Parathyroid adenoma (tissue), 2 donors: ENCODE measurements at regions not wholly inside any gene's neighbourhood (a gene's known extent, or its start where the extent isn't known, plus 50 kb on each side); places are given as distances from the start of the nearest gene placed in this dataset.

Experiments
- H2AFZ ChIP-seq: fragments of 300-600 bp; sonication (generic); one replicate; pipeline ENCODE4 v1.7.0; 2017; ENCODE audit warnings: antibody characterized with exemption, mild to moderate bottlenecking
- H3K27ac ChIP-seq: fragments of 300-600 bp; sonication (generic); one replicate; pipeline ENCODE4 v1.7.0; 2017
- H3K27me3 ChIP-seq: fragments of 300-600 bp; sonication (generic); one replicate; pipeline ENCODE4 v1.7.0; 2017; ENCODE audit warnings: low read length; ENCODE audit not compliant: control insufficient read depth, insufficient read depth
- H3K36me3 ChIP-seq: fragments of 300-600 bp; sonication (generic); one replicate; pipeline ENCODE4 v1.7.0; 2017; ENCODE audit warnings: low read length; ENCODE audit not compliant: control insufficient read depth, insufficient read depth
- H3K4me1 ChIP-seq: fragments of 300-600 bp; sonication (generic); one replicate; pipeline ENCODE4 v1.7.0; 2017; ENCODE audit warnings: control low read depth
- H3K4me2 ChIP-seq: fragments of 300-600 bp; sonication (generic); one replicate; pipeline ENCODE4 v1.7.0; 2017; ENCODE audit warnings: low read length
- H3K4me3 ChIP-seq: fragments of 300-600 bp; sonication (generic); one replicate; pipeline ENCODE4 v1.7.0; 2017; ENCODE audit warnings: low read depth, low read length
- H3K79me2 ChIP-seq: fragments of 300-600 bp; sonication (generic); one replicate; pipeline ENCODE4 v1.7.0; 2017; ENCODE audit warnings: control low read depth
- H3K9ac ChIP-seq: fragments of 300-600 bp; sonication (generic); one replicate; pipeline ENCODE4 v1.7.0; 2017; ENCODE audit warnings: mild to moderate bottlenecking
- H3K9me3 ChIP-seq: fragments of 300-600 bp; sonication (generic); one replicate; pipeline ENCODE4 v1.7.0; 2017; ENCODE audit warnings: low read length; ENCODE audit not compliant: control insufficient read depth
- CTCF ChIP-seq: fragments of 300-600 bp; sonication (generic); IDR thresholded peaks from one replicate; pipeline ENCODE4 v1.7.0; 2017; ENCODE audit warnings: antibody characterized with exemption, mild to moderate bottlenecking
- donor health status: primary hyperparathyroidism.

GRCh38 chr11:95456714-95457491 lies 225.9 kb upstream of the SESN3 start:
- no peaks in the 10 kb centered on the region for H3K9me3 ChIP-seq
- H3K4me2 ChIP-seq = no peak overlapping the region
- TF ChIP-seq CTCF = no peak
- H3K36me3 ChIP-seq = no peaks in the 10 kb centered on the region
- H3K9ac ChIP-seq = no peak overlapping the region
- H3K79me2 ChIP-seq = no peaks in the 10 kb centered on the region
- H3K4me1 ChIP-seq = peaks cover 3% of the 10 kb centered on the region
- H3K4me3 ChIP-seq = no peak overlapping the region
- no peaks in the 10 kb centered on the region for H3K27me3 ChIP-seq
- no peak overlapping the region for H2AFZ ChIP-seq
- no peak overlapping the region for H3K27ac ChIP-seq

GRCh38 chr11:95455228-95455970 lies 224.4 kb upstream of the SESN3 start:
- no peaks in the 10 kb centered on the region for H3K9me3 ChIP-seq
- TF ChIP-seq CTCF = no peak
- H3K27me3 ChIP-seq = no peaks in the 10 kb centered on the region
- H3K27ac ChIP-seq = no peak overlapping the region
- no peaks in the 10 kb centered on the region for H3K36me3 ChIP-seq
- H3K4me2 ChIP-seq = no peak overlapping the region
- H3K9ac ChIP-seq = no peak overlapping the region
- no peaks in the 10 kb centered on the region for H3K79me2 ChIP-seq
- no peak overlapping the region for H3K4me3 ChIP-seq
- H2AFZ ChIP-seq = no peak overlapping the region
- H3K4me1 ChIP-seq = peaks cover 3% of the 10 kb centered on the region

- H3K9ac ChIP-seq = no peak overlapping the region
- no peak overlapping the region for H3K4me2 ChIP-seq
- H3K27me3 ChIP-seq = no peaks in the 10 kb centered on the region
- no peak for TF ChIP-seq CTCF
- H3K4me1 ChIP-seq = peaks cover 3% of the 10 kb centered on the region
- no peak overlapping the region for H3K27ac ChIP-seq
- no peak overlapping the region for H3K4me3 ChIP-seq
- no peaks in the 10 kb centered on the region for H3K79me2 ChIP-seq
- H2AFZ ChIP-seq = peak overlapping the region; percentile 17
- no peaks in the 10 kb centered on the region for H3K9me3 ChIP-seq
- no peaks in the 10 kb centered on the region for H3K36me3 ChIP-seq
Observed at GRCh38 chr11:95453616-95454171, 222.7 kb upstream of the SESN3 start.

- TF ChIP-seq CTCF = no peak
- H3K4me2 ChIP-seq = no peak overlapping the region
- H2AFZ ChIP-seq = no peak overlapping the region
- H3K36me3 ChIP-seq = no peaks in the 10 kb centered on the region
- no peak overlapping the region for H3K4me3 ChIP-seq
- peaks cover 3% of the 10 kb centered on the region for H3K4me1 ChIP-seq
- H3K9ac ChIP-seq = no peak overlapping the region
- no peaks in the 10 kb centered on the region for H3K27me3 ChIP-seq
- H3K79me2 ChIP-seq = no peaks in the 10 kb centered on the region
- no peak overlapping the region for H3K27ac ChIP-seq
- H3K9me3 ChIP-seq = no peaks in the 10 kb centered on the region
Observed at GRCh38 chr11:95451682-95452081, 220.7 kb upstream of the SESN3 start.
